SK-N-MC (cell line): ENCODE measurements at regions not wholly inside any gene's neighbourhood (a gene's known extent, or its start where the extent isn't known, plus 50 kb on each side); places are given as distances from the start of the nearest gene placed in this dataset.

Experiments
- EZH2 ChIP-seq: fragments of 200-600 bp; sonication (generic); IDR thresholded peaks from one replicate; pipeline ENCODE4 v1.6.1; 2017; ENCODE audit warnings: antibody characterized with exemption
- FOXP2 ChIP-seq: optimal IDR thresholded peaks from 2 replicates; pipeline ENCODE3; 2011; ENCODE audit warnings: mild to moderate bottlenecking, moderate library complexity; ENCODE audit not compliant: insufficient read depth; ENCODE audit errors: extremely low read length, control extremely low read depth
- POLR2AphosphoS5 ChIP-seq: IDR thresholded peaks from 2 replicates; pipeline ENCODE4 v1.6.1; 2012; ENCODE audit warnings: mild to moderate bottlenecking, low read depth, low read length, borderline replicate concordance

DNA sequence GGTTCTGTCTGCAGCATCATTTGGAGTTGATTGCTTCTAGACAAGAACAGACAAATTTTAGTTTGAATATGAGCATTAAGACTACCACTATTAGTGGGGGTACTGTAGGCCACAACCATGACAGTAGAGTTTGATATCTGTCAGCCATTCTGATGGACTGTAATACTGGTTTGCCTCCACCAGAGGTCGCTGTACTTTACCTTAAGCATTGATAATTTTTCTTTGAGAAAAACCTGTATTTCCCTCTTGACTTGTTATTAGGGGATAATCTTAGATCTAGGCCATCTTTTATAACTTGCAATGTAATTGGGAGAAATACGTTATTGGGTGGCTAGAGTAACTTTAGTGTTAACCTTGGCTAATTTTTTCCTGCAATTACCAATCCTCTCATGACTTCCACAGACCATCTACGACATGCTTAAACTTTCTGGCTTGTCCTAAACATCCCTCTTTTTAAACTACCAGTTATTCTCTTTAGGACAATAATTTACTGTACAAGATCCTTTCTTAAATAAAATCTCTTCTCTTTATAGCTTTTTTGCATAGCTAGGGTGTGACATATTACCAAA, 562.4 kb downstream of the MAGEB5 start:
- no peak for TF ChIP-seq EZH2
- no peak for TF ChIP-seq POLR2AphosphoS5
- no peak for TF ChIP-seq FOXP2
